GM12878 (cell line): ENCODE measurements at regions not wholly inside any gene's neighbourhood (a gene's known extent, or its start where the extent isn't known, plus 50 kb on each side); places are given as distances from the start of the nearest gene placed in this dataset.

Experiments
- ATAC-seq: fragments of 200-7000 bp; cut with Tn5 transposase; 3 replicates; pipeline ENCODE4 v1.9.1; 2020; ENCODE audit warnings: mild to moderate bottlenecking, moderate library complexity
- BruUV-seq: library from RNA; stranded (reverse); fragments of 400-500 nt; replicated peaks from 2 replicates; lab custom pipeline; 2021; lab: Mats Ljungman, UMichigan
- CTCF ChIA-PET: fragments of 300-600 bp; sonication (Branson Sonifier 250); formaldehyde crosslinking; extraction: SDS; loops from one replicate; lab custom pipeline; 2021; ENCODE audit warnings: inconsistent platforms; lab: Yijun Ruan, JAX
- POLR2A ChIA-PET: fragments of 350-600 bp; formaldehyde crosslinking; extraction: SDS; loops from one replicate; lab custom pipeline; 2021; ENCODE audit warnings: inconsistent platforms; lab: Charles Lee
- RAD21 ChIA-PET: fragments of 300-600 bp; sonication (Branson Sonifier 250); formaldehyde crosslinking; loops from one replicate; lab custom pipeline; 2023; ENCODE audit warnings: antibody characterized with exemption; ENCODE audit not compliant: unreplicated experiment; lab: Charles Lee
- SMC1A ChIA-PET: fragments of 300-600 bp; sonication (Branson Sonifier 250); formaldehyde crosslinking; loops from one replicate; lab custom pipeline; 2023; ENCODE audit not compliant: unreplicated experiment, uncharacterized antibody; lab: Charles Lee
- DNase-seq: peaks from one replicate; pipeline ENCODE4 v3.0.0-alpha.2; 2011; ENCODE audit warnings: low read depth, low spot score
- FAIRE-seq: peaks from 3 replicates; lab custom pipeline; 2011; peaks lifted over from hg19 to GRCh38; lab: Jason Lieb, UNC
- H2AFZ ChIP-seq: 2 replicates; pipeline ENCODE4 v1.6.0; 2011; ENCODE audit warnings: low read depth, low read length, control low read depth; ENCODE audit not compliant: control insufficient read depth
- H3K27ac ChIP-seq: 2 replicates; pipeline ENCODE4 v1.5.1; 2011; ENCODE audit warnings: control low read depth; ENCODE audit not compliant: control insufficient read depth, insufficient read depth
- H3K27me3 ChIP-seq, 2 experiments: replicated peaks in 1 of 2; 2 replicates each; pipeline versions ENCODE4 v1.6.0 to v1.6.1; 2011; ENCODE audit warnings: low read length in 1 of 2; ENCODE audit not compliant: control insufficient read depth in 2 of 2, insufficient read depth in 2 of 2
- H3K36me3 ChIP-seq, 2 experiments: 2 replicates each; pipeline ENCODE4 v1.5.1; 2011; ENCODE audit warnings: low read length in 1 of 2; ENCODE audit not compliant: control insufficient read depth in 2 of 2, insufficient read depth in 2 of 2
- H3K4me1 ChIP-seq: 2 replicates; pipeline ENCODE4 v1.6.1; 2011; ENCODE audit warnings: mild to moderate bottlenecking, low read length, moderate library complexity, mixed read lengths; ENCODE audit not compliant: control insufficient read depth, insufficient read depth
- H3K4me2 ChIP-seq: 2 replicates; pipeline ENCODE4 v1.6.0; 2011; ENCODE audit warnings: control low read depth; ENCODE audit not compliant: control insufficient read depth, insufficient read depth
- H3K4me3 ChIP-seq: fragments of 200-600 bp; sonication (generic); 2 replicates; pipeline ENCODE4 v1.5.1; 2016
- H3K79me2 ChIP-seq: 2 replicates; pipeline ENCODE4 v1.6.0; 2011; ENCODE audit warnings: low read length; ENCODE audit not compliant: control insufficient read depth, insufficient read depth
- H3K9ac ChIP-seq: 2 replicates; pipeline ENCODE4 v1.8.0; 2011; ENCODE audit warnings: low read length, control low read depth, mixed read lengths; ENCODE audit not compliant: control insufficient read depth, insufficient read depth
- H3K9me3 ChIP-seq: replicated peaks from 3 replicates; pipeline ENCODE4 v1.5.1; 2011; ENCODE audit warnings: mild to moderate bottlenecking, low read length; ENCODE audit not compliant: control insufficient read depth, insufficient read depth
- H4K20me1 ChIP-seq: 2 replicates; pipeline ENCODE4 v1.6.0; 2011; ENCODE audit not compliant: control insufficient read depth, insufficient read depth
- KAT2A ChIP-seq: conservative IDR thresholded peaks from 2 replicates; pipeline ENCODE4 v1.6.1; 2011; ENCODE audit warnings: low read depth, low read length; ENCODE audit not compliant: control insufficient read depth
- NFXL1 ChIP-seq: fragments of 450-650 bp; IDR thresholded peaks from 2 replicates; pipeline ENCODE4 v1.6.1; 2017; ENCODE audit warnings: antibody characterized with exemption, mild to moderate bottlenecking, borderline replicate concordance
- PKNOX1 ChIP-seq: fragments of 450-650 bp; IDR thresholded peaks from 2 replicates; pipeline ENCODE4 v1.6.1; 2016; ENCODE audit warnings: mild to moderate bottlenecking
- PRDM15 ChIP-seq: fragments of 450-650 bp; formaldehyde crosslinking; IDR thresholded peaks from 2 replicates; pipeline ENCODE4 v1.4.0; 2020; ENCODE audit warnings: mild to moderate bottlenecking, moderate library complexity
- RELA ChIP-seq: fragments of 450-650 bp; IDR thresholded peaks from 2 replicates; pipeline ENCODE4 v1.8.0; 2014; ENCODE audit warnings: borderline replicate concordance; ENCODE audit not compliant: partially characterized antibody
- RUNX3 ChIP-seq: IDR thresholded peaks from 2 replicates; pipeline ENCODE4 v1.6.1; 2012; ENCODE audit warnings: low read length, inconsistent platforms
- SIN3A ChIP-seq: IDR thresholded peaks from 2 replicates; pipeline ENCODE4 v1.6.1; 2012; ENCODE audit warnings: low read depth, low read length, improper control_type of control experiment
- WRNIP1 ChIP-seq: IDR thresholded peaks from 2 replicates; pipeline ENCODE4 v1.6.1; 2011; ENCODE audit warnings: low read depth, low read length, improper control_type of control experiment, borderline replicate concordance
- ZNF24 ChIP-seq: fragments of 450-650 bp; IDR thresholded peaks from 2 replicates; pipeline ENCODE4 v1.6.1; 2017; ENCODE audit warnings: antibody characterized with exemption, mild to moderate bottlenecking
- WGBS: methylation state at CpG from one replicate; pipeline ENCODE4 v1.1.6; 2016; ENCODE audit warnings: low lambda C conversion rate; ENCODE audit not compliant: insufficient replicate concordance, insufficient coverage; ENCODE audit errors: missing lambda C conversion rate; 5-methylcytosine and 5-hydroxymethylcytosine counted together
- in situ Hi-C: fragments of 300-500 bp; cut with MboI; formaldehyde crosslinking; loops from 9 replicates; pipeline ENCODE4 v1.14.3; 2018; ENCODE audit warnings: mixed read lengths
- intact Hi-C: fragments of 100-400 bp; cut with micrococcal nuclease; formaldehyde crosslinking; loops from one replicate; pipeline ENCODE4 v1.14.2; 2022; ENCODE audit not compliant: unreplicated experiment
- TF ChIP-seq, protein P1 (sequence below): fragments of 150-350 bp; IDR thresholded peaks from 2 replicates; pipeline ENCODE4 v1.6.1; 2016; ENCODE audit warnings: low read depth, low read length
- TF ChIP-seq, protein P2 (sequence below): fragments of 450-650 bp; IDR thresholded peaks from 2 replicates; pipeline ENCODE4 v1.6.1; 2016; ENCODE audit warnings: mild to moderate bottlenecking
- TF ChIP-seq, protein P3 (sequence below): IDR thresholded peaks from 2 replicates; pipeline ENCODE4 v1.6.1; 2011; ENCODE audit warnings: borderline replicate concordance, low read depth, mild to moderate bottlenecking, moderate library complexity, mixed read lengths, low read length; ENCODE audit not compliant: insufficient read depth; ENCODE audit errors: extremely low read length

DNA sequence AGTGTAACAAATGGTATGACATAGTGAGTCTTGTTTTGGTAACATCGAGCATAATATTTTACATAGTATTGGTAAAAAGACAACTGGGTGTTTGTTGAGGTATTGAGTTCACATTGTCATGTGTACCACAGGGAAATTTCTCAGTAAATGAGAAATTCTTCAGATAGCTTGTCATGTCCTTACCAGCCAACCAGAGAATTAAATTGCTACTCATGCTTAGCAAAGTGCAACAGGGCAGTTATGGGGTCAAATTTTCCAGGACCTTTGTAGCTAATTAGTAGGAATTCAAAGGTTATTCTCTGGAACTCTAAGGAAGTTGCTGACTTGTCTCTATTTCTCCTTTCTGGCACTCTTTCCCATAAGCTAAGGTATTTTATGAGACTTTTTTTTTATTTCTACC, 595.7 kb downstream of the EFNA5 start (continued):
- TF ChIP-seq, protein P1, sequence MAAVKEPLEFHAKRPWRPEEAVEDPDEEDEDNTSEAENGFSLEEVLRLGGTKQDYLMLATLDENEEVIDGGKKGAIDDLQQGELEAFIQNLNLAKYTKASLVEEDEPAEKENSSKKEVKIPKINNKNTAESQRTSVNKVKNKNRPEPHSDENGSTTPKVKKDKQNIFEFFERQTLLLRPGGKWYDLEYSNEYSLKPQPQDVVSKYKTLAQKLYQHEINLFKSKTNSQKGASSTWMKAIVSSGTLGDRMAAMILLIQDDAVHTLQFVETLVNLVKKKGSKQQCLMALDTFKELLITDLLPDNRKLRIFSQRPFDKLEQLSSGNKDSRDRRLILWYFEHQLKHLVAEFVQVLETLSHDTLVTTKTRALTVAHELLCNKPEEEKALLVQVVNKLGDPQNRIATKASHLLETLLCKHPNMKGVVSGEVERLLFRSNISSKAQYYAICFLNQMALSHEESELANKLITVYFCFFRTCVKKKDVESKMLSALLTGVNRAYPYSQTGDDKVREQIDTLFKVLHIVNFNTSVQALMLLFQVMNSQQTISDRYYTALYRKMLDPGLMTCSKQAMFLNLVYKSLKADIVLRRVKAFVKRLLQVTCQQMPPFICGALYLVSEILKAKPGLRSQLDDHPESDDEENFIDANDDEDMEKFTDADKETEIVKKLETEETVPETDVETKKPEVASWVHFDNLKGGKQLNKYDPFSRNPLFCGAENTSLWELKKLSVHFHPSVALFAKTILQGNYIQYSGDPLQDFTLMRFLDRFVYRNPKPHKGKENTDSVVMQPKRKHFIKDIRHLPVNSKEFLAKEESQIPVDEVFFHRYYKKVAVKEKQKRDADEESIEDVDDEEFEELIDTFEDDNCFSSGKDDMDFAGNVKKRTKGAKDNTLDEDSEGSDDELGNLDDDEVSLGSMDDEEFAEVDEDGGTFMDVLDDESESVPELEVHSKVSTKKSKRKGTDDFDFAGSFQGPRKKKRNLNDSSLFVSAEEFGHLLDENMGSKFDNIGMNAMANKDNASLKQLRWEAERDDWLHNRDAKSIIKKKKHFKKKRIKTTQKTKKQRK = no peak
- TF ChIP-seq KAT2A = no peak
- TF ChIP-seq RUNX3 = no peak
- TF ChIP-seq WRNIP1 = no peak
- TF ChIP-seq RELA = no peak

DNA sequence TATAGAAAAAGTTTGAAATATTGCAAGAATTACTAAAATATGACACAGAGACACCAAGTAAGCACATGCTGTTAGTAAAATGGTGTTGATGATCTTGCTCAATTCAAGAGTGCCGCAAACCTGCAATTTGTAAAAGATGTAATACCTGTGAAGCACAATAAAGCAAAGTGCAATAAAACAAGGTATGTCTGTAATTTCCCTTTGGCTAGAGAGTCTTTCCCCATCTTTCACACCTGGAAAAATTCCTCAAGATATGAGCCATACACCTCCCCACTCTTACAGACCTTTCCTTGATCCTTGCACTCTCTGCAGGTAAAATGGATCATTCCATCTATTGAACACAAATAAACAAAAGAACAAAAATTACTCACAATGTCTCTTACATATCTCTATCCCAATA, 597.8 kb downstream of the EFNA5 start:
- H3K27me3 ChIP-seq = no peaks in the 10 kb centered on the region
- H4K20me1 ChIP-seq = no peaks in the 10 kb centered on the region
- H3K4me1 ChIP-seq = no peaks in the 10 kb centered on the region
- no peak overlapping the region for H3K27ac ChIP-seq
- ChIA-PET CTCF (no interaction called here), SMC1A (no interaction called here), POLR2A (no interaction called here), RAD21 (no interaction called here)
- no peak overlapping the region for H3K4me2 ChIP-seq
- no peak for DNase-seq
- ATAC-seq = no peak
- no peaks in the 10 kb centered on the region for H3K36me3 ChIP-seq
- H3K79me2 ChIP-seq = no peaks in the 10 kb centered on the region
- no peak overlapping the region for H3K4me3 ChIP-seq
- WGBS = 0% methylated on average over 1 of the region's 1 CpG
- no peak overlapping the region for H2AFZ ChIP-seq
- no peak overlapping the region for H3K9ac ChIP-seq
- BruUV-seq = no TSS peak
- FAIRE-seq = no peak
- intact Hi-C loops (no loop called here), in situ Hi-C loops (no loop called here)
- no peaks in the 10 kb centered on the region; the same call in 2 of the 3 replicates for H3K9me3 ChIP-seq
- TF ChIP-seq NFXL1 = no peak
- TF ChIP-seq PKNOX1 = no peak
- TF ChIP-seq SIN3A = no peak
- TF ChIP-seq PRDM15 = no peak
- no peak for TF ChIP-seq ZNF24
- TF ChIP-seq, protein P2, sequence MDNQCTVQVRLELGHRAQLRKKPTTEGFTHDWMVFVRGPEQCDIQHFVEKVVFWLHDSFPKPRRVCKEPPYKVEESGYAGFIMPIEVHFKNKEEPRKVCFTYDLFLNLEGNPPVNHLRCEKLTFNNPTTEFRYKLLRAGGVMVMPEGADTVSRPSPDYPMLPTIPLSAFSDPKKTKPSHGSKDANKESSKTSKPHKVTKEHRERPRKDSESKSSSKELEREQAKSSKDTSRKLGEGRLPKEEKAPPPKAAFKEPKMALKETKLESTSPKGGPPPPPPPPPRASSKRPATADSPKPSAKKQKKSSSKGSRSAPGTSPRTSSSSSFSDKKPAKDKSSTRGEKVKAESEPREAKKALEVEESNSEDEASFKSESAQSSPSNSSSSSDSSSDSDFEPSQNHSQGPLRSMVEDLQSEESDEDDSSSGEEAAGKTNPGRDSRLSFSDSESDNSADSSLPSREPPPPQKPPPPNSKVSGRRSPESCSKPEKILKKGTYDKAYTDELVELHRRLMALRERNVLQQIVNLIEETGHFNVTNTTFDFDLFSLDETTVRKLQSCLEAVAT = no peak
- TF ChIP-seq, protein P3, sequence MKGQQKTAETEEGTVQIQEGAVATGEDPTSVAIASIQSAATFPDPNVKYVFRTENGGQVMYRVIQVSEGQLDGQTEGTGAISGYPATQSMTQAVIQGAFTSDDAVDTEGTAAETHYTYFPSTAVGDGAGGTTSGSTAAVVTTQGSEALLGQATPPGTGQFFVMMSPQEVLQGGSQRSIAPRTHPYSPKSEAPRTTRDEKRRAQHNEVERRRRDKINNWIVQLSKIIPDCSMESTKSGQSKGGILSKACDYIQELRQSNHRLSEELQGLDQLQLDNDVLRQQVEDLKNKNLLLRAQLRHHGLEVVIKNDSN = no peak
- TF ChIP-seq KAT2A = no peak
